Upper lobe of right lung (tissue), 1 donor: ENCODE measurements at regions not wholly inside any gene's neighbourhood (a gene's known extent, or its start where the extent isn't known, plus 50 kb on each side); places are given as distances from the start of the nearest gene placed in this dataset.

Experiments
- ATAC-seq: fragments of 200-7000 bp; cut with Tn5 transposase; one replicate; pipeline ENCODE4 v1.9.1; 2020; ENCODE audit warnings: mild to moderate bottlenecking, moderate library complexity
- DNase-seq: peaks from one replicate; pipeline ENCODE4 v3.0.0-alpha.2; 2020
- H3K27ac ChIP-seq: fragments of 200-600 bp; one replicate; pipeline ENCODE4 v1.8.0; 2022
- H3K27me3 ChIP-seq: fragments of 200-600 bp; one replicate; pipeline ENCODE4 v1.8.0; 2022; ENCODE audit warnings: mild to moderate bottlenecking
- H3K36me3 ChIP-seq: fragments of 200-600 bp; one replicate; pipeline ENCODE4 v1.8.0; 2022
- H3K4me1 ChIP-seq: fragments of 200-600 bp; one replicate; pipeline ENCODE4 v1.8.0; 2022
- H3K4me3 ChIP-seq: fragments of 200-600 bp; one replicate; pipeline ENCODE4 v1.8.0; 2022; ENCODE audit warnings: mild to moderate bottlenecking
- H3K9me3 ChIP-seq: fragments of 200-600 bp; one replicate; pipeline ENCODE4 v1.8.0; 2022
- intact Hi-C: fragments of 100-400 bp; cut with DNase I; formaldehyde crosslinking; loops from one replicate; pipeline ENCODE4 v1.11.0; 2022
- TF ChIP-seq, protein P1 (sequence below): fragments of 200-600 bp; IDR thresholded peaks from one replicate; pipeline ENCODE4 v1.8.0; 2022; ENCODE audit warnings: antibody characterized with exemption
- donor health status: DM: no; HTN: yes; CAD: no; lungs with severe emphysema.

DNA sequence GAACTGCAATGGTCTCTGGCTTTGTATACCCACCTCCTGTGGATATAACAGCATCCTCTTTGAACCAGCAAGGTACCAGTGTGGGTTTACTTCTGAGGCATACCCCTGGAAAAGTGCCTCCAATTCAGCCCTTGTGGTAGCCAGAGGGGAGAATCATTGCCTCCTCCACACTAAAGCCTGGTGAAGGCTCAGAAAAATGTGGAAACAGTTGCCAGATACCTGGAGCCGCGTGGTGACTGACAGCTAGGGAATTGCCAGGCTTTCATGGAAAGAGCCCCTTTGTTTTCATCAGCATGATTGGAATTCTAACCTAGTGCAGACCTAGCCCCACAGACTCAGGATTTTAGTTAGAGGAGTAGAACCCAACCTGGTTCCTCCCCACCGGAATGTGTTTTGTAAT is 168.6 kb upstream of the KLF3 start:
- TF ChIP-seq, protein P1, sequence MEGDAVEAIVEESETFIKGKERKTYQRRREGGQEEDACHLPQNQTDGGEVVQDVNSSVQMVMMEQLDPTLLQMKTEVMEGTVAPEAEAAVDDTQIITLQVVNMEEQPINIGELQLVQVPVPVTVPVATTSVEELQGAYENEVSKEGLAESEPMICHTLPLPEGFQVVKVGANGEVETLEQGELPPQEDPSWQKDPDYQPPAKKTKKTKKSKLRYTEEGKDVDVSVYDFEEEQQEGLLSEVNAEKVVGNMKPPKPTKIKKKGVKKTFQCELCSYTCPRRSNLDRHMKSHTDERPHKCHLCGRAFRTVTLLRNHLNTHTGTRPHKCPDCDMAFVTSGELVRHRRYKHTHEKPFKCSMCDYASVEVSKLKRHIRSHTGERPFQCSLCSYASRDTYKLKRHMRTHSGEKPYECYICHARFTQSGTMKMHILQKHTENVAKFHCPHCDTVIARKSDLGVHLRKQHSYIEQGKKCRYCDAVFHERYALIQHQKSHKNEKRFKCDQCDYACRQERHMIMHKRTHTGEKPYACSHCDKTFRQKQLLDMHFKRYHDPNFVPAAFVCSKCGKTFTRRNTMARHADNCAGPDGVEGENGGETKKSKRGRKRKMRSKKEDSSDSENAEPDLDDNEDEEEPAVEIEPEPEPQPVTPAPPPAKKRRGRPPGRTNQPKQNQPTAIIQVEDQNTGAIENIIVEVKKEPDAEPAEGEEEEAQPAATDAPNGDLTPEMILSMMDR: no peak
- Histone ChIP-seq H3K36me3 (no peaks in the 10 kb centered on the region), H3K27ac (no peak overlapping the region), H3K9me3 (no peaks in the 10 kb centered on the region), H3K27me3 (no peaks in the 10 kb centered on the region), H3K4me3 (no peak overlapping the region), H3K4me1 (no peaks in the 10 kb centered on the region)
- intact Hi-C loops: no loop called here
- ATAC-seq (no peak), DNase-seq (no peak)

DNA sequence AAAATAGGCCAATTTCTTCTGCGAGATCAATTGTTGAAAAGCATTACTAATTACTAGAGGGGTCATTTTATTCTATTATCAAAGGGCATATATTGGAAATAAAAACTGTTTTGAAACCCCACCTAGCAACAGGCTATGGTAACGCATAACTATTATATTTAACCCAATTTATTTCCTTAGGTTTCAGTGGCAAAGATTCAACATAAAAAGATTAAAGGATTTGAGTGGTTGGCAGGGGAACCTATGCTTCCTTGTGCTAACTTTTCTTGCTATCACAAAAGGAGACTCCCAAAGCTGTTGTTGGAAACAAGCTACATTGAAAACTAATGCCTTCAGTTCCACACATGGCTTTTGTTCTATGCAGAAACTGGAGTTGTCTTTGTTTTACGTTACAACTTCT is 166.9 kb upstream of the KLF3 start:
- no peak overlapping the region for H3K27ac ChIP-seq
- H3K27me3 ChIP-seq: no peaks in the 10 kb centered on the region
- no peaks in the 10 kb centered on the region for H3K36me3 ChIP-seq
- intact Hi-C loops: no loop called here
- no peaks in the 10 kb centered on the region for H3K4me1 ChIP-seq
- H3K4me3 ChIP-seq: no peak overlapping the region
- TF ChIP-seq, protein P1: no peak
- ATAC-seq (no peak), DNase-seq (no peak)
- H3K9me3 ChIP-seq: no peaks in the 10 kb centered on the region

DNA sequence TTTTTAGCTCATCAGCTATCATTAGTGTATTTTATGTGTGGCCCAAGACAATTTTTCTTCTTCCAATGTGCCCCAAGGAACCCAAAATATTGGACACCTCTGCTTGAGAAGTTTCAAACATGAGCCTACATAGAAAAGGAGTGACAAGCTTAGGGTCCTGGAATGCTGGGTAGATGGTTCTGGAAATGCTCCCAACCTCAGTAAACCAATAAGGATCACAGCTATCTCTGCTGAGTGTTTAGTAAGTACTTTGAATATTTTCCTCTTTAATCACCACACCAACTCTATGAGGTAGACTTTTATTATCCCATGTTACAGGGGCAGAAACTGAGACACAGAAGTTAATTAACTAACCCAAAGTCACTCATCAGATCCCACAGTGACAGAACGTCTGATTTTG is 164.9 kb upstream of the KLF3 start:
- Histone ChIP-seq H3K36me3 (no peaks in the 10 kb centered on the region), H3K4me1 (no peaks in the 10 kb centered on the region), H3K27ac (no peak overlapping the region), H3K9me3 (no peaks in the 10 kb centered on the region), H3K27me3 (no peaks in the 10 kb centered on the region), H3K4me3 (no peak overlapping the region)
- DNase-seq: no peak
- TF ChIP-seq, protein P1: no peak
- ATAC-seq: no peak
- intact Hi-C loops: no loop called here

DNA sequence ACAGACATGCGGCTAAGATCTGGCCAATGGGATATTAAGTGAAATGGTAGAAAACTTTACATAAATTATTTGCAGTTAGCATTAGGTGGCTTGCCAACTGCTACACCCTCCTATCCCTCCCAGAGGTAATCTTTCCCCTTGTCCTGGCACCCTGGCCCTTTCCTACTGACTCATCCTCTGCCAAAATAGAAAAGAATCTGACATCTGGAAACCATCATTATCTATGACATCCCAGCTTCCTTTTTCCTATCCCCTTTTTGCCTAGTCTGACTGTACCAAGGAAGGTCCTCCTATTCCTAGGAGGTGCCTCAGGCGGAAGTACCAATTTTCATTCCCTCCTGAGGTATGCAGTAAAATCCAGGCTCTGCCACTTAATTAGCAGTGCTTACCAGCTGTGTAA is 163.6 kb upstream of the KLF3 start:
- intact Hi-C loops: no loop called here
- no peak overlapping the region for H3K27ac ChIP-seq

DNA sequence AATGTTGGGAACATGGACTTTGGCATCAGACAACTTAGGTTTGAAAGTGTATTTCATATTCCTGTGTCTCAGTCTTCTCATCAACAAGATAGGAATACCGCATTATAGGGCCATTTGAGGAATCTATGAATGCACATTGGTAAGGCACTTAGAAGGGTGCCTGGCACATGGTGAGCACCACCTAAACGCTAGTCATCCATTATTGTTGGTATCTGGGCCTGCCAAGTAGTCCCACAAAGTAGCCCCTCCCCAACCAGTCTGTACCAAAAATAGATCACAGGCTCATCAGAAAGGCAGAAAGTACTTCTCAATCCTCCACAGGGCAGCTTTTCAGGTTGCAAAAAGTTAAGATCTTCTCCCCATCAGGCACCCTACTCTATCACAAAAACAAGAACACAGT is 162.3 kb upstream of the KLF3 start:
- Histone ChIP-seq H3K4me1 (no peaks in the 10 kb centered on the region), H3K36me3 (no peaks in the 10 kb centered on the region), H3K27me3 (no peaks in the 10 kb centered on the region), H3K27ac (no peak overlapping the region), H3K4me3 (no peak overlapping the region), H3K9me3 (no peaks in the 10 kb centered on the region)
- intact Hi-C loops: no loop called here
- no peak for DNase-seq
- TF ChIP-seq, protein P1: no peak
- no peak for ATAC-seq

More for the DNA sequence above, 163.6 kb upstream of the KLF3 start:
- no peak for DNase-seq
- Histone ChIP-seq H3K4me1 (no peaks in the 10 kb centered on the region), H3K36me3 (no peaks in the 10 kb centered on the region), H3K27me3 (no peaks in the 10 kb centered on the region), H3K9me3 (no peaks in the 10 kb centered on the region), H3K4me3 (no peak overlapping the region)
- TF ChIP-seq, protein P1: no peak
- no peak for ATAC-seq

DNA sequence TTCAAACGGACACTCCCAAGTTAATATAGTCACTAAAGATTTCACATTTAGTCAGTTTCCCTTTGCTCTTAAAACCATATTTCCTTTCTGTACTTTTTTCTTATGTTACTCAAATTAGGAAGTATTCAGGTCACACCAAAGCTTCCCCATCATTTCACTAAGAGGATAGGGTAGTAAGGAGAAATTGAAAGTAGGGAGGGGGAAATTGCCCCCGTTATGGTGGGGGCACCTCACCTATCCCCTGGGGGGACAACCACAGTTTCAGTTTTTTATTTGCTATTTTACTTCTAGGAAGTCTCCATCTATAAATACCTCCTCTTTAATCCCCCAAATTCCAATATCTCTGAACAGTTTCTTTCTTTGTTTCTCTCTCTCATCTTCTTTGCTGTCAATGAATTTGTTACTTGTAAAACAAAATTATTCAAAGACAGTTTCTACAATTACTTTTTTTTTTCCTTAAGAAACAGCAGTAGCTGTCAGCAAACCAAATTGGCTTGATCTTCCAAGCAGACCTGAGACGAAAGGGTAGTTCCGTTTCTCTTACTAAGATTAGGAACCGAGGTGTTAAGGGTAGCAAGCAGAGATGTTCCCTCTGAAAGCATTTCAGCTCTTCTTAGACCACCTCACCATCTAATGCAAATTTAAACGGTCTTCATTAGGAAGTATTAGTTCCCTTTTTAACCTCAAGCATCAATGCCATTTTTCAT is 160.2 kb upstream of the KLF3 start:
- no peak for ATAC-seq
- no peaks in the 10 kb centered on the region for H3K4me1 ChIP-seq
- no peaks in the 10 kb centered on the region for H3K9me3 ChIP-seq
- H3K36me3 ChIP-seq: no peaks in the 10 kb centered on the region
- DNase-seq: no peak
- H3K4me3 ChIP-seq: no peak overlapping the region
- TF ChIP-seq, protein P1: no peak
- no peaks in the 10 kb centered on the region for H3K27me3 ChIP-seq
- H3K27ac ChIP-seq: no peak overlapping the region
- intact Hi-C loops: no loop called here
